ENCODE measurements at regions not wholly inside any gene's neighbourhood (a gene's known extent, or its start where the extent isn't known, plus 50 kb on each side); places are given as distances from the start of the nearest gene placed in this dataset.

GRCh38 chr7:153641199-153641598 is 411.0 kb upstream of the DPP6 start:
- CTCF ChIA-PET = no interaction called here
- H3K4me1 ChIP-seq (ENCODE audit: insufficient read depth, low read length, poor library complexity, severe bottlenecking) = no peaks in the 10 kb centered on the region
- DNase-seq (ENCODE audit: low spot score) = no peak
- H3K36me3 ChIP-seq (ENCODE audit: insufficient read depth, low read length, poor library complexity, severe bottlenecking) = no peaks in the 10 kb centered on the region
- intact Hi-C loops (cut with micrococcal nuclease; ENCODE audit: unreplicated experiment) = no loop called here
- no peaks in the 10 kb centered on the region for H3K27me3 ChIP-seq (replicated peaks; ENCODE audit: insufficient read depth, low read depth, low read length, poor library complexity)
- POLR2A ChIA-PET (ENCODE audit: low non-redundant PET) = no interaction called here
- peaks cover 33% of the 10 kb centered on the region for H3K9me3 ChIP-seq (ENCODE audit: low read depth, low read length, poor library complexity, severe bottlenecking)
- TF ChIP-seq EZH2 (IDR thresholded peaks at IDR 0.05; ENCODE audit: borderline replicate concordance, low read depth, low read length, poor library complexity, severe bottlenecking) (no peak), CTCF (conservative IDR thresholded peaks at IDR 0.05; ENCODE audit: low read depth, low read length) (no peak)
- no peak overlapping the region for H3K27ac ChIP-seq (ENCODE audit: low read depth, low read length, poor library complexity, severe bottlenecking)
- BruUV-seq (replicated peaks) = no TSS peak
- no peak overlapping the region for H3K4me3 ChIP-seq (ENCODE audit: low read depth, low read length, poor library complexity, severe bottlenecking)

- POLR2A ChIA-PET (ENCODE audit: low non-redundant PET) = no interaction called here
- Histone ChIP-seq H3K27me3 (replicated peaks; ENCODE audit: insufficient read depth, low read depth, low read length, poor library complexity) (no peaks in the 10 kb centered on the region), H3K4me1 (ENCODE audit: insufficient read depth, low read length, poor library complexity, severe bottlenecking) (no peaks in the 10 kb centered on the region), H3K27ac (ENCODE audit: low read depth, low read length, poor library complexity, severe bottlenecking) (no peak overlapping the region), H3K4me3 (ENCODE audit: low read depth, low read length, poor library complexity, severe bottlenecking) (no peak overlapping the region), H3K9me3 (ENCODE audit: low read depth, low read length, poor library complexity, severe bottlenecking) (peaks cover 33% of the 10 kb centered on the region), H3K36me3 (ENCODE audit: insufficient read depth, low read length, poor library complexity, severe bottlenecking) (no peaks in the 10 kb centered on the region)
- CTCF ChIA-PET = no interaction called here
- no peak for DNase-seq (ENCODE audit: low spot score)
- TF ChIP-seq EZH2 (IDR thresholded peaks at IDR 0.05; ENCODE audit: borderline replicate concordance, low read depth, low read length, poor library complexity, severe bottlenecking) (no peak), CTCF (conservative IDR thresholded peaks at IDR 0.05; ENCODE audit: low read depth, low read length) (no peak)
- no TSS peak for BruUV-seq (replicated peaks)
- intact Hi-C loops (cut with micrococcal nuclease; ENCODE audit: unreplicated experiment) = no loop called here
Observed at GRCh38 chr7:153642989-153643388, 409.2 kb upstream of the DPP6 start.

GRCh38 chr7:153657182-153657800 is 394.9 kb upstream of the DPP6 start:
- no peaks in the 10 kb centered on the region for H3K36me3 ChIP-seq (ENCODE audit: insufficient read depth, low read length, poor library complexity, severe bottlenecking)
- no peak for TF ChIP-seq EZH2 (IDR thresholded peaks at IDR 0.05; ENCODE audit: borderline replicate concordance, low read depth, low read length, poor library complexity, severe bottlenecking)
- TF ChIP-seq CTCF (conservative IDR thresholded peaks at IDR 0.05; ENCODE audit: low read depth, low read length) = no peak
- BruUV-seq (replicated peaks) = no TSS peak
- peaks cover 14% of the 10 kb centered on the region for H3K9me3 ChIP-seq (ENCODE audit: low read depth, low read length, poor library complexity, severe bottlenecking)
- intact Hi-C loops (cut with micrococcal nuclease; ENCODE audit: unreplicated experiment) = no loop called here
- no peak overlapping the region for H3K27ac ChIP-seq (ENCODE audit: low read depth, low read length, poor library complexity, severe bottlenecking)
- H3K27me3 ChIP-seq (replicated peaks; ENCODE audit: insufficient read depth, low read depth, low read length, poor library complexity) = no peaks in the 10 kb centered on the region
- ChIA-PET POLR2A (ENCODE audit: low non-redundant PET) (no interaction called here), CTCF (no interaction called here)
- DNase-seq (ENCODE audit: low spot score) = no peak
- no peak overlapping the region for H3K4me3 ChIP-seq (ENCODE audit: low read depth, low read length, poor library complexity, severe bottlenecking)
- no peaks in the 10 kb centered on the region for H3K4me1 ChIP-seq (ENCODE audit: insufficient read depth, low read length, poor library complexity, severe bottlenecking)

All from A673 (cell line).